ENCODE measurements at regions not wholly inside any gene's neighbourhood (a gene's known extent, or its start where the extent isn't known, plus 50 kb on each side); places are given as distances from the start of the nearest gene placed in this dataset.

DNA sequence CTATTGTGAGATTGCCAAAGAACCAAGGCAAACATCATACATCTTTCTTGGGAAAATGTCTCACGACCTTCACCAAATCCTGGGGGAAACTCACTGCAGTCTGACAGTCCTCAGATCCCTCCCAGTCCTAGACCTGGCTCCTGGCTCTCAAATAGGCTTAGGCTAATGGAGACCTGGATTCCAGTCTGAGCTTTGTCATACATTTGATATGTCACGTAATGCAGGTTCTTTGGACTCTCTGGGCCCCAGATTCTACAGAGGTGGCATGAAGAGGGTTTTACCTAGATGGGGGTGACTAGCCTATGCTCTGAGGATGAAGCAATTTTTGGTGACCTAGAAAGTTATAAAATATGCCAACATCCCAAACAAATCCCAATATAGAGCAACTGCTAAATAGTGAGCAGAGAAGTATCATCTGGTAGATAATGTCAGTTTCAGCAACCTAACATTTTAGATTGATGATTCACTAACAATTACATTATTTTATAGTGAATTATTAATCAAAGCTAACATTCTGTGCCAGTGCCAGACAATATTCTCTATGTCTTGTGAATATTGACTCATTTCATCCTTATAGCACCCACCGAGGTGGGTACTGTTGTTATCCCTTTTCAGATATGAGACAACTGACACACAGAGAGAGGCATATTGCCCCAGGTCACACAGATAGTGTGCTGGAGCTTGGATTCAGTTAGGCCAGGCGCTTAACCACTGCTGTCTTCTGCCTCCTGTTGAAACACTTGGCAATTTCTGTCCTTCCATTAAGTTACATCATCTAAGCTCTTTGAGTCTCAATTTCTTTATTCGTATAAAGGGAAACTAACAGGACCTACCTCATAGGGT is 195.4 kb upstream of the MAMLD1 start:
- Histone ChIP-seq H3K27ac (no peak overlapping the region), H3K4me3 (no peak overlapping the region), H3K4me1 (no peaks in the 10 kb centered on the region), H3K9me3 (no peaks in the 10 kb centered on the region), H3K36me3 (no peaks in the 10 kb centered on the region), H3K27me3 (no peaks in the 10 kb centered on the region)
- DNase-seq (no peak), ATAC-seq (no peak)
- 50% methylated on average over 5 of the region's 5 CpGs for WGBS (ENCODE audit: insufficient coverage, low coverage, low lambda C conversion rate, missing lambda C conversion rate)
- TF ChIP-seq CTCF (IDR thresholded peaks at IDR 0.05) (no peak), POLR2A (IDR thresholded peaks at IDR 0.05) (no peak)
- intact Hi-C loops (cut with DNase I): no loop called here

DNA sequence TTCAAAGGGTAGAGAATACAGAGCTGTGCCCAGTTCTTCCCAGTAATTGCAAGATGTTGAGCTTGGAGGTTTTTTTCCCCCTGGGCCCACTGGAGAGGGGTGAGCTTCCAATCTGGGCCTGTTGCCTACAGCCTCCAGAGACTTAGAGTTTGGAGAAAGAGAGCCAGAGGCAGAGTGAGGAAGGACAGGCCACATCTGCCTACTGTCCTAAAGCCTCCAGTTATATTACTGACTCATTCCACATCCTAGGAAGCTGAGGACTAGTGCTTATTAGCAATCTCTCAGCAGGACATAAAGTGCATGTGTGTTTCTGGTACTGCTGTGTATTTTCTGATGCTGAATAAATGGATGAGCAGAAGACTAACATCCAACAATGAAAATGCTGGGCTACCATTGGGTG is 181.0 kb upstream of the MAMLD1 start:
- H3K4me1 ChIP-seq: no peaks in the 10 kb centered on the region
- ATAC-seq (no peak), DNase-seq (no peak)
- no peak overlapping the region for H3K4me3 ChIP-seq
- TF ChIP-seq POLR2A (IDR thresholded peaks at IDR 0.05) (no peak), CTCF (IDR thresholded peaks at IDR 0.05) (no peak)
- no peaks in the 10 kb centered on the region for H3K27me3 ChIP-seq
- H3K9me3 ChIP-seq: no peaks in the 10 kb centered on the region
- no peaks in the 10 kb centered on the region for H3K36me3 ChIP-seq
- H3K27ac ChIP-seq: no peak overlapping the region
- intact Hi-C loops (cut with DNase I): no loop called here

- TF ChIP-seq POLR2A (IDR thresholded peaks at IDR 0.05) (no peak), CTCF (IDR thresholded peaks at IDR 0.05) (no peak)
- Histone ChIP-seq H3K4me1 (no peaks in the 10 kb centered on the region), H3K36me3 (no peaks in the 10 kb centered on the region), H3K27me3 (no peaks in the 10 kb centered on the region), H3K4me3 (no peak overlapping the region), H3K27ac (no peak overlapping the region), H3K9me3 (no peaks in the 10 kb centered on the region)
- ATAC-seq: no peak
- intact Hi-C loops (cut with DNase I): no loop called here
- WGBS (ENCODE audit: insufficient coverage, low coverage, low lambda C conversion rate, missing lambda C conversion rate): 30% methylated on average over 3 of the region's 3 CpGs
- DNase-seq: no peak
Measured at GRCh38 chrX:150184491-150184890, 178.6 kb upstream of the MAMLD1 start.

DNA sequence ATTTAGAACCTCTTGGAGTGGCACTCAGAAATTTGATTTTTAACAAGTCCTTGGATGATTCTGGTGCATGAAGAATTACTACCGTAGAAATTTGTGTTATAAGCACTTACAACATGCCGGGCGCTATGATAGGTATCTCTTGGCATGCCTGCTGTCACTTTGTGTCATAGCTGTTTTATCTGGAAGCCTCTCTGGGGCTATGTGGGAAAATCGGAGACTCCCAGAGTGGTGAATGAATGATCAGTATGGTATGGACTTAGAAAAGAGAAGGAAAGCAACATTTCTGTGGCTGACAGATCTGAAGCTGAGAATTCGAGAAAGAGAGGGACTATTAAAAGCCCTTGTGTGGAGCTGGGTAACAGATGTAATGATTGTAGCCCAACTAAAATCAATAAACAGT is 177.4 kb upstream of the MAMLD1 start:
- Histone ChIP-seq H3K4me3 (no peak overlapping the region), H3K4me1 (no peaks in the 10 kb centered on the region), H3K36me3 (no peaks in the 10 kb centered on the region), H3K9me3 (no peaks in the 10 kb centered on the region), H3K27me3 (no peaks in the 10 kb centered on the region), H3K27ac (no peak overlapping the region)
- DNase-seq: no peak
- TF ChIP-seq POLR2A (IDR thresholded peaks at IDR 0.05): no peak
- no peak for TF ChIP-seq CTCF (IDR thresholded peaks at IDR 0.05)
- WGBS (ENCODE audit: insufficient coverage, low coverage, low lambda C conversion rate, missing lambda C conversion rate): 77% methylated on average over 5 of the region's 5 CpGs
- ATAC-seq: no peak
- intact Hi-C loops (cut with DNase I): no loop called here

All from right lobe of liver (tissue), 6 donors.